Transverse colon (tissue), 4 donors: ENCODE measurements at regions not wholly inside any gene's neighbourhood (a gene's known extent, or its start where the extent isn't known, plus 50 kb on each side); places are given as distances from the start of the nearest gene placed in this dataset.

Experiments used
- DNase-seq: peaks from one replicate; pipeline ENCODE4 v3.0.0-alpha.2; 2019
- H3K27ac ChIP-seq, 4 donors: fragments of 200-600 bp; sonication (generic); 2 replicates each; pipeline ENCODE4 v1.5.1; 2016 to 2018; ENCODE audit warnings: inconsistent platforms in 4 of 4
- H3K27me3 ChIP-seq: fragments of 200-600 bp; sonication (generic); 2 replicates; pipeline ENCODE4 v1.5.1; 2017; ENCODE audit warnings: inconsistent platforms
- H3K36me3 ChIP-seq, 4 donors: fragments of 200-600 bp; sonication (generic); 2 replicates each; pipeline ENCODE4 v1.5.1; 2017 to 2019; ENCODE audit warnings: inconsistent platforms in 4 of 4
- H3K4me1 ChIP-seq, 4 donors: fragments of 200-600 bp; sonication (generic); 2 replicates each; pipeline ENCODE4 v1.5.1; 2017 to 2020; ENCODE audit warnings: inconsistent platforms in 4 of 4
- H3K4me3 ChIP-seq, 4 donors: fragments of 200-600 bp; sonication (generic); 1 replicate in 1 of 4; 2 replicates in 3 of 4; pipeline versions ENCODE4 v1.5.1 to v1.6.1; 2017 to 2019; ENCODE audit warnings: inconsistent platforms in 4 of 4
- H3K9me3 ChIP-seq, 2 donors: fragments of 200-600 bp; sonication (generic); 2 replicates each; pipeline ENCODE4 v1.5.1; 2017 to 2019; ENCODE audit warnings: inconsistent platforms in 2 of 2
- EP300 ChIP-seq: sonication (generic); formaldehyde crosslinking; IDR thresholded peaks from one replicate; pipeline ENCODE4 v1.6.1; 2017; ENCODE audit warnings: antibody characterized with exemption, low read depth
- POLR2A ChIP-seq: fragments of 450-650 bp; IDR thresholded peaks from one replicate; pipeline ENCODE4 v1.6.1; 2016; ENCODE audit warnings: antibody characterized with exemption, mild to moderate bottlenecking, moderate library complexity
- POLR2AphosphoS5 ChIP-seq, 3 donors: sonication (generic); formaldehyde crosslinking; IDR thresholded peaks; one replicate each; pipeline ENCODE4 v1.6.1; 2016; ENCODE audit warnings: antibody characterized with exemption in 3 of 3
- WGBS, 2 donors: methylation state at CpG; one replicate each; pipeline ENCODE4 v1.1.5; 2018; ENCODE audit warnings: low coverage in 1 of 2; 5-methylcytosine and 5-hydroxymethylcytosine counted together
- in situ Hi-C, 4 donors: fragments of 200-750 bp; cut with MboI; loops; one replicate each; pipeline versions ENCODE4 v1.15.0 to v1.15.1; 2017; ENCODE audit warnings: low sequenced_read_pairs in 3 of 4, low pct_ligation_motif_present in 1 of 4, low pct_unique_long_range_greater_than_20kb in 1 of 4
- intact Hi-C: fragments of 100-400 bp; cut with DNase I; formaldehyde crosslinking; loops from one replicate; pipeline ENCODE4 v1.15.1; 2023; ENCODE audit warnings: low total_unique reads
- TF ChIP-seq, protein P1 (sequence below), 5 experiments: fragments of 200-600 bp in 3 of 5; fragments of 450-650 bp in 2 of 5; sonication (generic) in 3 of 5; IDR thresholded peaks; 1 replicate in 2 of 5; 2 replicates in 3 of 5; pipeline ENCODE4 v1.5.1; 2016 to 2017; ENCODE audit warnings: antibody characterized with exemption in 5 of 5, inconsistent platforms in 3 of 5, mild to moderate bottlenecking in 2 of 5, moderate library complexity in 1 of 5

DNA sequence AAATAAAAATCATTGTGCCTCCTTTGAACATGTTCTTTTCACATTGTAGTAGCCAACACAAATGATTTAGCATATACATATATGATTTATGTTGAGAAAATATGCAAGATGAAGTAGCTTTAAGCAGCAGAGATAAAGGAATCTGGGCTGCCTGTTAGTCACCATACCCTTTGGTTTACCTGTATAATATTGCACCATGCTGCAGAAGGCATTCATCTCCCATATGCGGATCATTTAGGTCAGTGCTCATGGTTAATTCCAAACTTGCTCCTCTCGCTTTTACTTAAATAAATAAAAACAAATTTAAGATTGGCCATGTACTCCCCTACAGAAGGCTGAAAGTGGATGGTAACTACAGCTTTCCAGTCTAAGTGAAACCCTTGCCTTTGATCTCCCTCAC lies 86.7 kb upstream of the TBL1XR1 start:
- Histone ChIP-seq H3K27ac (peak overlapping the region in 2 of 4 donors; percentile 1 to 45), H3K4me3 (no peak overlapping the region), H3K27me3 (no peaks in the 10 kb centered on the region), H3K9me3 (no peaks in the 10 kb centered on the region), H3K36me3 (no peaks in the 10 kb centered on the region), H3K4me1 (peaks cover 3 to 46% (median 22%) of the 10 kb centered on the region in 4 donors)
- WGBS, 2 donors, result 81% methylated on average over 2 of the region's 2 CpGs
- in situ Hi-C loops, result no loop called here
- DNase-seq, result no peak
- intact Hi-C loops, result no loop called here
- no peak for TF ChIP-seq POLR2A
- TF ChIP-seq POLR2AphosphoS5 (IDR thresholded peaks at IDR 0.05), result no peak
- TF ChIP-seq, protein P1, sequence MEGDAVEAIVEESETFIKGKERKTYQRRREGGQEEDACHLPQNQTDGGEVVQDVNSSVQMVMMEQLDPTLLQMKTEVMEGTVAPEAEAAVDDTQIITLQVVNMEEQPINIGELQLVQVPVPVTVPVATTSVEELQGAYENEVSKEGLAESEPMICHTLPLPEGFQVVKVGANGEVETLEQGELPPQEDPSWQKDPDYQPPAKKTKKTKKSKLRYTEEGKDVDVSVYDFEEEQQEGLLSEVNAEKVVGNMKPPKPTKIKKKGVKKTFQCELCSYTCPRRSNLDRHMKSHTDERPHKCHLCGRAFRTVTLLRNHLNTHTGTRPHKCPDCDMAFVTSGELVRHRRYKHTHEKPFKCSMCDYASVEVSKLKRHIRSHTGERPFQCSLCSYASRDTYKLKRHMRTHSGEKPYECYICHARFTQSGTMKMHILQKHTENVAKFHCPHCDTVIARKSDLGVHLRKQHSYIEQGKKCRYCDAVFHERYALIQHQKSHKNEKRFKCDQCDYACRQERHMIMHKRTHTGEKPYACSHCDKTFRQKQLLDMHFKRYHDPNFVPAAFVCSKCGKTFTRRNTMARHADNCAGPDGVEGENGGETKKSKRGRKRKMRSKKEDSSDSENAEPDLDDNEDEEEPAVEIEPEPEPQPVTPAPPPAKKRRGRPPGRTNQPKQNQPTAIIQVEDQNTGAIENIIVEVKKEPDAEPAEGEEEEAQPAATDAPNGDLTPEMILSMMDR (IDR thresholded peaks at IDR 0.05), result no peak
- TF ChIP-seq EP300, result no peak

DNA sequence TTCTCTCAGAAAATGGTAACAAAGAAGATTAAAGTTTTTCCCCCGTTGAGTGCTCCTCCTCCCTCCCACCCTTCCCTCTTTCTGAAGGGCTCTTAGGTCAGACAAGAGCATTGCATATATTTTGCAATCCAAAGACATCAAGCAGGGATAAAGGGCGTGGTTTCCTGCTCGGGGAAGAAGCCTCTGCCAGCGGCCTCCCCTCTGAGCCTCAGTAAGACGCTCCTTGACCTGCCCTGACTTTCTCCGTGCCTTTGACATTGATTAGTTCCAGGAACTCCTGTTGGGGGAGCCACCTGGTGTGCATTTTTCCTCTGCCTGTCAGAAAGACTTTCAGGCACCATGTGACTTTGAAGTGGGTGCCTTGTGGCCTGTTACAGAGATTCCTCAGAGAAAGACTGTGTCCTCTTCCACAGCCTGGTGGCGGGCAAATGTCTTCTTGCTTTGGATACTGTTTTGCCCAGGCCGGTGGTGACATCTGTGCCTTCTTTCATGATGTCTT lies 87.2 kb upstream of the TBL1XR1 start:
- H3K36me3 ChIP-seq, result no peaks in the 10 kb centered on the region
- peak overlapping the region; percentile 1 to 45 (median 33) for H3K27ac ChIP-seq
- TF ChIP-seq EP300, result no peak
- TF ChIP-seq POLR2AphosphoS5 (IDR thresholded peaks at IDR 0.05), result peak in 2 of 3 donors; percentile 32 to 58
- TF ChIP-seq POLR2A, result no peak
- in situ Hi-C loops, result no loop called here
- H3K4me3 ChIP-seq, result no peak overlapping the region
- peak; percentile 59 for DNase-seq
- H3K27me3 ChIP-seq, result no peaks in the 10 kb centered on the region
- 30 to 43% methylated on average over 4 to 8 of the region's 8 CpGs for WGBS, 2 donors
- no peaks in the 10 kb centered on the region for H3K9me3 ChIP-seq
- H3K4me1 ChIP-seq, result peaks cover 3 to 46% (median 22%) of the 10 kb centered on the region in 4 donors
- intact Hi-C loops, result no loop called here

DNA sequence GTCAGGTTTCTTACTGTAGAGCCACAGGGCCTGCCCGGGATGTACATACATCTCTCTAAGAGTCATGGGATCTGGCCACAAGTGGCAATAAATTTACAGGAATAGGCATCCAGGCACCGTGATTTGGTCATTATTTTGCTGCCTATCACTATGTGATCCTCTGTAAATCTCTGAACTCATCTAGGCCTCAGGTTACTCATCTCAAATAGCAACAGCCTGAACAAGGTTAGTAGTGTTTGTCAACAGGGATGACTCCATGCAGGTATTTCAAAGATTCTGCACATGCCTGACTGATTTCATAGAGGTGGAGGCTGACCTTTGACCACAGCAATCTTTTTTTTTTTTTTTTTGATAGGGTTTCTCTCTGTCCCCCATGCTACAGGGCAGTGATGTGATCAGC lies 88.8 kb upstream of the TBL1XR1 start:
- WGBS, 2 donors, result 84 to 88% methylated on average over 2 of the region's 2 CpGs
- in situ Hi-C loops, result no loop called here

DNA sequence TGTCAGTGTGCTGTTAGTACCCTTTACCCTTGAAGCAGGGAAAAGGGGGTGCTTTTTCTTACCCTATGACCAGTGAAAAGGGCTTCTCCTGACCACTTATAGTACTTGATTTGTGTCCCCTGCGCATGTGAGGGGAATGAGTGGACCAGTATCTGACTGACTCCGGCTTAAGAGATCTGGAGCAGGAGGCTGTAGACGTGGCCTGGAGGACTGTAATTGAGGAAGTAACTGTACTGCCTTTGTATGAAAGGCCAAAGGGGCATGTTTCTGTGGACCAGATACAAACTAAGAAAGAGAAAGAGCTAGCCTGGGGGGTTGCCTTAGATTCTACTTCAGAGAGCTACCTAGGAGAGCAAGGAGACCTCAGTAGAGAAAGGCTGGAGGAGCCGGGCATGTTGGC lies 89.9 kb upstream of the TBL1XR1 start:
- 66 to 67% methylated on average over 3 to 4 of the region's 4 CpGs for WGBS, 2 donors
- DNase-seq, result peak; percentile 40
- Histone ChIP-seq H3K36me3 (no peaks in the 10 kb centered on the region), H3K27ac (peak overlapping the region; percentile 57 to 77 (median 70)), H3K4me3 (no peak overlapping the region), H3K27me3 (no peaks in the 10 kb centered on the region), H3K9me3 (no peaks in the 10 kb centered on the region), H3K4me1 (peaks cover 0 to 44% (median 18%) of the 10 kb centered on the region in 4 donors)
- TF ChIP-seq EP300, result no peak
- TF ChIP-seq, protein P1 (IDR thresholded peaks at IDR 0.05), result no peak
- no peak for TF ChIP-seq POLR2AphosphoS5 (IDR thresholded peaks at IDR 0.05)
- TF ChIP-seq POLR2A, result no peak
- intact Hi-C loops (no loop called here), in situ Hi-C loops (no loop called here)

More for the DNA sequence above, 88.8 kb upstream of the TBL1XR1 start:
- TF ChIP-seq POLR2AphosphoS5 (IDR thresholded peaks at IDR 0.05) (peak in 1 of 3 donors; percentile 15), EP300 (no peak)
- TF ChIP-seq, protein P1 (IDR thresholded peaks at IDR 0.05), result no peak
- no peak overlapping the region for H3K4me3 ChIP-seq
- H3K27ac ChIP-seq, result peak overlapping the region; percentile 23 to 77 (median 64)
- peaks cover 3 to 48% (median 22%) of the 10 kb centered on the region in 4 donors for H3K4me1 ChIP-seq
- no peaks in the 10 kb centered on the region for H3K27me3 ChIP-seq
- no peaks in the 10 kb centered on the region for H3K9me3 ChIP-seq
- H3K36me3 ChIP-seq, result no peaks in the 10 kb centered on the region
- no peak for DNase-seq
- intact Hi-C loops, result no loop called here

DNA sequence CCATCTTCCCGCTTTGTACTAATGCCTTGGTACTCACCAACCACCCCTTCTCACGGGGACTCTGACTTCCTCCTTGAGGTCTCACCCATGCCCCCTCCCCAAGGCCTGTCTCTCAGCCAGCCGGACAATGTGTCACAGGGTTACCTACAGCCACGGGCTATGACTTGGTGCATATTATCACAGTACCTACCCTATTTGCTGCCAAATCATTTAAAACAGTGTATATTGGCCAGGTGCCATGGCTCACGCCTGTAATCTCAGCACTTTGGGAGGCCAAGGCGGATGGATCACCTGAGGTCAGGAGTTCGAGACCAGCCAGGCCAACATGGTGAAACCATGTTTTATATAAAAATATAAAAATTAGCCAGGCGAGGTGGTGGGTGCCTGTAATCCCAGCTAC lies 93.4 kb upstream of the TBL1XR1 start:
- H3K27ac ChIP-seq, result no peak overlapping the region
- H3K9me3 ChIP-seq, result no peaks in the 10 kb centered on the region
- no peak for TF ChIP-seq POLR2A
- TF ChIP-seq POLR2AphosphoS5 (IDR thresholded peaks at IDR 0.05), result no peak
- no peak for TF ChIP-seq EP300
- TF ChIP-seq, protein P1 (IDR thresholded peaks at IDR 0.05), result no peak
- H3K4me3 ChIP-seq, result no peak overlapping the region
- intact Hi-C loops (no loop called here), in situ Hi-C loops (loop anchor here in 1 of 4 donors (10.0 kb wide), 1 partner anchor 86 kb away; no protein-coding TSS in a partner anchor)
- peaks cover 0 to 50% (median 17%) of the 10 kb centered on the region in 4 donors for H3K4me1 ChIP-seq
- H3K27me3 ChIP-seq, result no peaks in the 10 kb centered on the region
- H3K36me3 ChIP-seq, result no peaks in the 10 kb centered on the region
- DNase-seq, result no peak
- 71 to 79% methylated on average over 4 to 8 of the region's 8 CpGs for WGBS, 2 donors
